ENCODE measurements at regions not wholly inside any gene's neighbourhood (a gene's known extent, or its start where the extent isn't known, plus 50 kb on each side); places are given as distances from the start of the nearest gene placed in this dataset.

DNA sequence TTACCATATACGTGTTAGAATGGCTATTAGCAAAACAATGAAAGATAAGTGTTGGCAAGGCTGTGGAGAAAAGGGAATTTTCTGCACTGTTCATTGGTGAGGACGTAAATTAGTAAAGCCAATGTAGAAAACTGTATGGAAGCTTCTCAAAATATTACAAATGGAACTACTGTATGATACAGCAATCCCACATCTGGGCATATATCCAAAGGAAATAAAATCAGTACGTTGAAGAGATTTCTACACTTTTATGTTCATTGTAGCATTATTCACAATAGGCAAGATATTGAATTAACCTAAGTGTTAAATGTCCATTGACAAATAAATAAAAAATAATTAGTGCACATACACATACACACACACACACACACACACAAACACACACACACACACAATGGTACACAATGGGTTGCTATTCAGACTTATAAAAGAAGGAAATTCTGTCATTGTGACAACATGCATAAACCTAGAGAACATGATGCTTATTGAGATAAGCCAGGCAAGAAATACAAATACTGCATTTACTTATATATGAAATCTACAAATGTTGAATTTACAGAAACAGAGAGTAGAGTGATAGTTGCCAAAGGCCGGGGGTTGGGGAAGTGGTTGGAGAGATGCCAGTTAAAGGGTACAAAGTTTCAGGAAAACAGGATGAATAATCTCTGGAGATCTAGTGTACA, 565.8 kb upstream of the LRRC4C start:
- Histone ChIP-seq H3K27ac (ENCODE audit: insufficient read depth, low read length) (no peak overlapping the region), H3K79me2 (ENCODE audit: control insufficient read depth, insufficient read depth, low read length) (no peaks in the 10 kb centered on the region), H3K27me3 (ENCODE audit: control insufficient read depth, insufficient read depth, low read length) (no peaks in the 10 kb centered on the region), H4K20me1 (ENCODE audit: control insufficient read depth, extremely low read depth, insufficient read depth, low read length) (no peaks in the 10 kb centered on the region), H3K4me2 (ENCODE audit: extremely low read depth, insufficient read depth, low read length) (no peak overlapping the region), H2AFZ (ENCODE audit: low read length) (no peak overlapping the region), H3K9ac (ENCODE audit: insufficient read depth, low read length) (no peak overlapping the region), H3K4me3 (replicated peaks in 1 of 4; ENCODE audit: control extremely low read depth in 1 of 4, insufficient read depth in 1 of 4, low read depth in 3 of 4, low read length in 4 of 4) (no peak overlapping the region), H3K9me3 (ENCODE audit: control insufficient read depth, insufficient read depth, low read depth, low read length) (no peaks in the 10 kb centered on the region), H3K4me1 (ENCODE audit: control insufficient read depth, extremely low read depth, insufficient read depth, low read length) (no peaks in the 10 kb centered on the region), H3K36me3 (ENCODE audit: control insufficient read depth, insufficient read depth, low read length) (no peaks in the 10 kb centered on the region)
- no peak for TF ChIP-seq EZH2 (IDR thresholded peaks at IDR 0.05; ENCODE audit: low read length, missing control alignments)
- TF ChIP-seq, protein P1, sequence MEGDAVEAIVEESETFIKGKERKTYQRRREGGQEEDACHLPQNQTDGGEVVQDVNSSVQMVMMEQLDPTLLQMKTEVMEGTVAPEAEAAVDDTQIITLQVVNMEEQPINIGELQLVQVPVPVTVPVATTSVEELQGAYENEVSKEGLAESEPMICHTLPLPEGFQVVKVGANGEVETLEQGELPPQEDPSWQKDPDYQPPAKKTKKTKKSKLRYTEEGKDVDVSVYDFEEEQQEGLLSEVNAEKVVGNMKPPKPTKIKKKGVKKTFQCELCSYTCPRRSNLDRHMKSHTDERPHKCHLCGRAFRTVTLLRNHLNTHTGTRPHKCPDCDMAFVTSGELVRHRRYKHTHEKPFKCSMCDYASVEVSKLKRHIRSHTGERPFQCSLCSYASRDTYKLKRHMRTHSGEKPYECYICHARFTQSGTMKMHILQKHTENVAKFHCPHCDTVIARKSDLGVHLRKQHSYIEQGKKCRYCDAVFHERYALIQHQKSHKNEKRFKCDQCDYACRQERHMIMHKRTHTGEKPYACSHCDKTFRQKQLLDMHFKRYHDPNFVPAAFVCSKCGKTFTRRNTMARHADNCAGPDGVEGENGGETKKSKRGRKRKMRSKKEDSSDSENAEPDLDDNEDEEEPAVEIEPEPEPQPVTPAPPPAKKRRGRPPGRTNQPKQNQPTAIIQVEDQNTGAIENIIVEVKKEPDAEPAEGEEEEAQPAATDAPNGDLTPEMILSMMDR (conservative IDR thresholded peaks at IDR 0.05 in 1 of 2, IDR thresholded peaks at IDR 0.05 in 1 of 2; ENCODE audit: low read depth in 1 of 2, low read length in 2 of 2): no peak
- DNase-seq (ENCODE audit: low read depth in 2 of 2): peak in 1 of 2 donors; percentile 48

DNA sequence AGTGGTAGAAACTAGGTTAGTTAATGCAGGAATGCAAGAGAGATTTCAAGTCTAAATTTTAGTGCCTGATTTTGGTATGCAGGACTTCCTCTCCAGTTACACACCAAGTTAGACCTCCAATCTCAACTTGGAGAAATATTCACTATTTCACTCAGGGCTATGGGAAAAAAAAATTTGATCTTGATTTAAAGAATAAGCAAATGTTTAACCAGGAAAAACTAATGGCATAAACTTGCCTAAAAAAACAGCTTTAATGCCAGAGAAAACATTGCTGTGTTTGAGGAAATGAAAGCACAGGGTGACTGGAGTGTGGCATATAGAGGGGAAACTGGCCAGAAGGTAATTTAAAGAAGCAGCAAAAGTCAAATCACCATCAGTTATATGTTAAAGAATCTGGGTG, 575.4 kb upstream of the LRRC4C start:
- Histone ChIP-seq H3K79me2 (ENCODE audit: control insufficient read depth, insufficient read depth, low read length) (no peaks in the 10 kb centered on the region), H3K27ac (ENCODE audit: insufficient read depth, low read length) (no peak overlapping the region), H3K27me3 (ENCODE audit: control insufficient read depth, insufficient read depth, low read length) (no peaks in the 10 kb centered on the region), H3K4me1 (ENCODE audit: control insufficient read depth, extremely low read depth, insufficient read depth, low read length) (no peaks in the 10 kb centered on the region), H3K4me2 (ENCODE audit: extremely low read depth, insufficient read depth, low read length) (no peak overlapping the region), H4K20me1 (ENCODE audit: control insufficient read depth, extremely low read depth, insufficient read depth, low read length) (no peaks in the 10 kb centered on the region), H3K36me3 (ENCODE audit: control insufficient read depth, insufficient read depth, low read length) (no peaks in the 10 kb centered on the region), H3K9me3 (ENCODE audit: control insufficient read depth, insufficient read depth, low read depth, low read length) (no peaks in the 10 kb centered on the region), H3K4me3 (replicated peaks in 1 of 4; ENCODE audit: control extremely low read depth in 1 of 4, insufficient read depth in 1 of 4, low read depth in 3 of 4, low read length in 4 of 4) (no peak overlapping the region), H2AFZ (ENCODE audit: low read length) (no peak overlapping the region), H3K9ac (ENCODE audit: insufficient read depth, low read length) (no peak overlapping the region)
- TF ChIP-seq, protein P1 (conservative IDR thresholded peaks at IDR 0.05 in 1 of 2, IDR thresholded peaks at IDR 0.05 in 1 of 2; ENCODE audit: low read depth in 1 of 2, low read length in 2 of 2): no peak
- no peak for TF ChIP-seq EZH2 (IDR thresholded peaks at IDR 0.05; ENCODE audit: low read length, missing control alignments)
- DNase-seq (ENCODE audit: low read depth in 2 of 2): peak in 1 of 2 donors; percentile 12

DNA sequence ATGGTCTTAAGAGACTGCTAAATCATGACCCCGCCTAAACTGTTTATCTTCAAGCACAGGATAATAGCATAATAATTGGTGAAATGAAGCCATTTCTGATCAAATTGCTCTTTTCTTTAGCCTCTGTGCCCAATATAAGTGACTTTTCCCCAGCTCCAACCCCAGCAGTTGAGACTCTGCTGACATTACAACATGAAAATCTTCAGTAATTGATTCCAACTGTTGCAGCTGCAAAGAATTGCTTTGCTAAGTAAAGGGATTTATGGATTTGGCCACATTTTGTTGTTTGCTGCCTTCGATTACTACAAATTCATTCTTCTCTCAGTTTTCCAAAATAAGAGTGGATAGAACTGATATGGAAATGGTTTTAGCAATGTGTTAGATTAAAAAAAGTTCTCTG, 576.7 kb upstream of the LRRC4C start:
- no peak overlapping the region for H3K27ac ChIP-seq (ENCODE audit: insufficient read depth, low read length)
- no peak overlapping the region for H2AFZ ChIP-seq (ENCODE audit: low read length)
- H3K79me2 ChIP-seq (ENCODE audit: control insufficient read depth, insufficient read depth, low read length): no peaks in the 10 kb centered on the region
- TF ChIP-seq EZH2 (IDR thresholded peaks at IDR 0.05; ENCODE audit: low read length, missing control alignments): no peak
- TF ChIP-seq, protein P1 (conservative IDR thresholded peaks at IDR 0.05 in 1 of 2, IDR thresholded peaks at IDR 0.05 in 1 of 2; ENCODE audit: low read depth in 1 of 2, low read length in 2 of 2): no peak
- no peaks in the 10 kb centered on the region for H3K27me3 ChIP-seq (ENCODE audit: control insufficient read depth, insufficient read depth, low read length)
- H3K9me3 ChIP-seq (ENCODE audit: control insufficient read depth, insufficient read depth, low read depth, low read length): no peaks in the 10 kb centered on the region
- no peak for DNase-seq (ENCODE audit: low read depth in 2 of 2)
- no peak overlapping the region for H3K4me2 ChIP-seq (ENCODE audit: extremely low read depth, insufficient read depth, low read length)
- no peaks in the 10 kb centered on the region for H4K20me1 ChIP-seq (ENCODE audit: control insufficient read depth, extremely low read depth, insufficient read depth, low read length)
- H3K4me3 ChIP-seq (replicated peaks in 1 of 4; ENCODE audit: control extremely low read depth in 1 of 4, insufficient read depth in 1 of 4, low read depth in 3 of 4, low read length in 4 of 4): no peak overlapping the region
- H3K9ac ChIP-seq (ENCODE audit: insufficient read depth, low read length): no peak overlapping the region
- no peaks in the 10 kb centered on the region for H3K4me1 ChIP-seq (ENCODE audit: control insufficient read depth, extremely low read depth, insufficient read depth, low read length)
- H3K36me3 ChIP-seq (ENCODE audit: control insufficient read depth, insufficient read depth, low read length): no peaks in the 10 kb centered on the region
